Thoracic aorta (tissue), 2 donors: ENCODE measurements at regions not wholly inside any gene's neighbourhood (a gene's known extent, or its start where the extent isn't known, plus 50 kb on each side); places are given as distances from the start of the nearest gene placed in this dataset.

Source experiments
- ATAC-seq: fragments of 150-250 bp; one replicate; pipeline ENCODE4 v1.8.0; 2017; ENCODE audit warnings: low read depth; ENCODE audit not compliant: insufficient number of reproducible peaks, low FRiP score
- DNase-seq: peaks from one replicate; pipeline ENCODE4 v3.0.0-alpha.2; 2020; ENCODE audit warnings: low spot score
- H3K27ac ChIP-seq, 2 donors: fragments of 200-600 bp; sonication (generic); 1 replicate in 1 of 2; 2 replicates in 1 of 2; pipeline ENCODE4 v1.5.1; 2016; ENCODE audit warnings: mild to moderate bottlenecking in 2 of 2, moderate library complexity in 2 of 2
- H3K27me3 ChIP-seq: fragments of 200-600 bp; sonication (generic); replicated peaks from 2 replicates; pipeline ENCODE4 v1.6.0; 2016; ENCODE audit warnings: mild to moderate bottlenecking; ENCODE audit not compliant: insufficient read depth
- H3K36me3 ChIP-seq: fragments of 200-600 bp; sonication (generic); one replicate; pipeline ENCODE4 v1.5.1; 2016
- H3K4me1 ChIP-seq, 2 donors: fragments of 200-600 bp; sonication (generic); 1 replicate in 1 of 2; 2 replicates in 1 of 2; pipeline versions ENCODE4 v1.5.1 to v1.6.0; 2016; ENCODE audit warnings: low read depth in 2 of 2, mild to moderate bottlenecking in 1 of 2; ENCODE audit not compliant: control insufficient read depth in 1 of 2
- H3K4me3 ChIP-seq: fragments of 200-600 bp; sonication (generic); 2 replicates; pipeline ENCODE4 v1.5.1; 2016; ENCODE audit warnings: mild to moderate bottlenecking
- H3K9me3 ChIP-seq: fragments of 200-600 bp; sonication (generic); 2 replicates; pipeline ENCODE4 v1.5.1; 2016
- TF ChIP-seq, protein P1 (sequence below): fragments of 200-600 bp; sonication (generic); IDR thresholded peaks from one replicate; pipeline ENCODE4 v1.5.1; 2019; ENCODE audit warnings: antibody characterized with exemption

GRCh38 chr5:86983208-86983607 is 284.5 kb upstream of the RASA1 start:
- H3K4me3 ChIP-seq: no peak overlapping the region
- H3K27me3 ChIP-seq: no peaks in the 10 kb centered on the region
- DNase-seq: no peak
- H3K36me3 ChIP-seq: no peaks in the 10 kb centered on the region
- H3K27ac ChIP-seq: no peak overlapping the region
- H3K4me1 ChIP-seq: peaks cover 0 to 5% of the 10 kb centered on the region in 2 donors
- no peaks in the 10 kb centered on the region for H3K9me3 ChIP-seq
- no peak for ATAC-seq
- TF ChIP-seq, protein P1, sequence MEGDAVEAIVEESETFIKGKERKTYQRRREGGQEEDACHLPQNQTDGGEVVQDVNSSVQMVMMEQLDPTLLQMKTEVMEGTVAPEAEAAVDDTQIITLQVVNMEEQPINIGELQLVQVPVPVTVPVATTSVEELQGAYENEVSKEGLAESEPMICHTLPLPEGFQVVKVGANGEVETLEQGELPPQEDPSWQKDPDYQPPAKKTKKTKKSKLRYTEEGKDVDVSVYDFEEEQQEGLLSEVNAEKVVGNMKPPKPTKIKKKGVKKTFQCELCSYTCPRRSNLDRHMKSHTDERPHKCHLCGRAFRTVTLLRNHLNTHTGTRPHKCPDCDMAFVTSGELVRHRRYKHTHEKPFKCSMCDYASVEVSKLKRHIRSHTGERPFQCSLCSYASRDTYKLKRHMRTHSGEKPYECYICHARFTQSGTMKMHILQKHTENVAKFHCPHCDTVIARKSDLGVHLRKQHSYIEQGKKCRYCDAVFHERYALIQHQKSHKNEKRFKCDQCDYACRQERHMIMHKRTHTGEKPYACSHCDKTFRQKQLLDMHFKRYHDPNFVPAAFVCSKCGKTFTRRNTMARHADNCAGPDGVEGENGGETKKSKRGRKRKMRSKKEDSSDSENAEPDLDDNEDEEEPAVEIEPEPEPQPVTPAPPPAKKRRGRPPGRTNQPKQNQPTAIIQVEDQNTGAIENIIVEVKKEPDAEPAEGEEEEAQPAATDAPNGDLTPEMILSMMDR: no peak

DNA sequence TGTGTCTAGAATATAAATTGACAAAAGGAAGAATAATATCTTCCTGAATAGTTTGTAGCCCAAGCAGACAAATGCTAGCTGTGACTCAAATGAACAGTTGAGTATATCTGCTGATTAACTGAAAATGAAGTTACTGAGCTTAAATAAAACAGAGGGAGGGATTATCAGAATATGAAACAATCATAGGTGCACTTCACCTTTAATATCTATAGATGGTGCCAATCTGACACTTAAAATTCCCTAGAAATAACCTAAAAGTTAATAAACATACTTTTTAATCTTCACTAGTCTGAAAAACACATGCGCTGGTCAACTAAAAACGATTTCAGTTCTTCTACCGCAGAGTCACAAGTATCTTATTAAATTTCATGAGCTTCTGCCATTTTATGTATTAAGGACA is 280.8 kb upstream of the RASA1 start:
- no peak for DNase-seq
- no peaks in the 10 kb centered on the region for H3K36me3 ChIP-seq
- no peak overlapping the region for H3K27ac ChIP-seq
- H3K4me1 ChIP-seq: no peaks in the 10 kb centered on the region
- no peak overlapping the region for H3K4me3 ChIP-seq
- H3K9me3 ChIP-seq: no peaks in the 10 kb centered on the region
- no peak for ATAC-seq
- H3K27me3 ChIP-seq: no peaks in the 10 kb centered on the region
- TF ChIP-seq, protein P1: no peak

DNA sequence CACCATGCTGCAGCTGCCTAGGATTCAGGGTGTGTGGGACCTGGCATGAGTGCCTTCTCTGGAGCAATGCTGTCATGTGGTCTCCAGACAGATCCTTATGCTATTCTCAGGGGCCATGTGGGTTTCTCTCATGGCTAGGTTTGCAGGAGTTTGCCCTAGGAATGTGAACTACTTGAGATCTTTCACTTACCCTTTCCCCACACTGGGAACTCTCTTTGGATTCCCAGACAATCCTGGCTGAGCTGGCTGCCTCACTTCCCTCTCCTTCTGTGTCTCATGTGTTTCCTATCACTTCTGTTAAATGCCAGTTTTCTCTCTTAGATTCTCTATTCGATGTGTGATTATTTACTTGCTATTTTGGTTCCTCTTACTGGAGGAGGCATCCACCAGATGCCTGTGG is 270.2 kb upstream of the RASA1 start:
- H3K9me3 ChIP-seq: no peaks in the 10 kb centered on the region
- DNase-seq (no peak), ATAC-seq (no peak)
- no peaks in the 10 kb centered on the region for H3K4me1 ChIP-seq
- no peaks in the 10 kb centered on the region for H3K27me3 ChIP-seq
- no peak overlapping the region for H3K27ac ChIP-seq
- H3K36me3 ChIP-seq: no peaks in the 10 kb centered on the region
- TF ChIP-seq, protein P1: no peak
- H3K4me3 ChIP-seq: no peak overlapping the region

DNA sequence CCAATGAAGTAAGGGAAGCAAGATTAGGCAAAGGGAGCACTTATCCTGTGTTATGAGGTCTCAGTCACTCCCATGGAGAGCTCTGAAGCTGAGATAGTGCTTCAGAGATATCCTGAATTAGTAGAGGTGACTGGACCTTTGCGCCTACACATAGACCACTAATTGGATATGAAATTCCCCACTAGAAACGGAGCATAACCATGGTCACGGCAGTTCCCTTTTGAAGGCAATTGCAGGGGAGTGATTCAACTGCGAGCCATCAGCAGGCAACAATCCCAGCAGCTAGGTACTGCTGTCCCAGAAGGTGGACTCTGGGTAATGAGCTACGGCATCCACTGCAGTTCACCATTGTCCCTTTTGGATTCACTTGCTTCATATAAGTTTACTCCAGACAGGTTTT is 267.7 kb upstream of the RASA1 start:
- no peaks in the 10 kb centered on the region for H3K36me3 ChIP-seq
- TF ChIP-seq, protein P1: no peak
- DNase-seq: no peak
- no peak for ATAC-seq
- H3K9me3 ChIP-seq: no peaks in the 10 kb centered on the region
- H3K4me1 ChIP-seq: no peaks in the 10 kb centered on the region
- H3K27ac ChIP-seq: no peak overlapping the region
- no peak overlapping the region for H3K4me3 ChIP-seq
- no peaks in the 10 kb centered on the region for H3K27me3 ChIP-seq

DNA sequence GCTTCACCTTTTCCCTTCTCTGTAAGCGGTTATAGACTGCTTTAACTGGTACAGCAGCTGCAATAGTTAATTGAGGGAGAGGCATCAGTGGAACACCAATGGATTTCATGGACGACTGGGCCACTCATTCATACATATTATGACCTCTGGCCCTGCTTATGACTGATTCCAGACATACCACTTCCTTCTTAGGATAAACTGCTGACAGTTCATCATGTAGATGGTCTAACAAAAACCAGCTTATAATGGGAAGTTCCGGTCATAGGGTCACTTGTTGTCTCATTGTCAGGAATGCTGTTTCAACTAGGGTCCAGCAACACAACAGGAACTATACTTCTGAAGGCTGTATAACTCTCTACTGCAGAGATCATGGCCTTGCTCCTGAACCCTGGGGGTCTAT is 265.2 kb upstream of the RASA1 start:
- TF ChIP-seq, protein P1: no peak
- Histone ChIP-seq H3K4me3 (no peak overlapping the region), H3K36me3 (no peaks in the 10 kb centered on the region), H3K27me3 (no peaks in the 10 kb centered on the region), H3K4me1 (no peaks in the 10 kb centered on the region), H3K27ac (no peak overlapping the region), H3K9me3 (no peaks in the 10 kb centered on the region)
- no peak for DNase-seq
- no peak for ATAC-seq
